Stimulated activated CD4-positive, alpha-beta T cell treated with anti-CD3 and anti-CD28 coated beads, Interleukin-15, amount 100 ng/mL, for 24 hours (primary cell): ENCODE measurements at regions not wholly inside any gene's neighbourhood (a gene's known extent, or its start where the extent isn't known, plus 50 kb on each side); places are given as distances from the start of the nearest gene placed in this dataset.
"Not testable (repeated sequence)": the region's sequence is repeated elsewhere in the genome, so short reads cannot be mapped to it uniquely, and the experiment has no call there.

Experiments used
- DNase-seq: peaks from one replicate; pipeline ENCODE4 v3.0.0-alpha.2; 2020

DNA sequence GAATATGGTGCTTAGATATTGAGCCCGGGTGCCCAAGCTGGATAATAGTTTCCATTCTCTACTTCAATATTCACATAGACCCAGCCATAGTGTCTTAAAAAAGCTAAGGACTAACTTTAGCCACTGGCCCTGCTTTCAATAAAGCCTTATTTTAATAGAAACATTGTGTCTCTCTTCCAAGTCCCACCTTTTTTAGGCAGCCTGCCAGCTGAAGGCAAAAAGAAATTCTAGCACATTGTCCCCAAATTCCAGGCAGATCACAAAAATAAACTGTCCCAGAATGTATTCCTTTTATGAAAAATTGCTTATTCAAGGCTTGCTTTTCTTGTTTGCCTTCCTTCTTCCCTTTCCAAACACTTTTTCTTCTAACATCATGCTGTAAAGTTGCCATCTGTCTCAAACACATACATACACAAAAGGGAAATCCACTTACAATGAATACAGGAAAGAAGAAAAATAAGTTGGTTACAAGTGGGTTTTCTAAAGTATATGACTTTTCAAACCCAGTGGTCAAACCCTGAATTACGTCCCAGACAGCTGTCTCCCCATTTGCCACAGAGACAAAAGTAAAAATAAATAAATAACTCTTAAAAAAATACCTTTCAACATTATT lies 778.5 kb downstream of the BCL11A start:
- DNase-seq: no peak

GRCh38 chr2:59770651-59771050 lies 782.8 kb downstream of the BCL11A start:
- DNase-seq: no peak

GRCh38 chr2:59761966-59762365 lies 791.5 kb downstream of the BCL11A start:
- no peak for DNase-seq

DNA sequence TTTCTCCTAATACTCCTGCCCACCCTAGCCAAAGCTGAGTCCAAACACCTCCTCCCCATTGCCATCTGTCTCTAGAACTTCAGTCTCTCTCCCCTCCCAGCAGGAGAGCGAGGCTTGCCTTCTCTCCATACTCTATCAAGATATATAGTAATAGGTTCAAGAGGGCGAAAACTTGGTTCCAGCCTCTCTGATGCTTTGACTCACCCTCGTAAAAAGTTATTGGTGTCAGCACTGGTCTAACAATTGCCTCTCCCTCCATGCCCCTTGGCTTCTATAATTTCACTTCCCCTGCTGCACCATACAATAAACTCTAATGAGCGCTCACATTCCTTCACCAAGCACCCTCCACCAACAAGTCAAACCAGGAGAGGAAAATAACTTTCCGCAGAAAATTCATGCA lies 797.3 kb downstream of the BCL11A start:
- DNase-seq: no peak

DNA sequence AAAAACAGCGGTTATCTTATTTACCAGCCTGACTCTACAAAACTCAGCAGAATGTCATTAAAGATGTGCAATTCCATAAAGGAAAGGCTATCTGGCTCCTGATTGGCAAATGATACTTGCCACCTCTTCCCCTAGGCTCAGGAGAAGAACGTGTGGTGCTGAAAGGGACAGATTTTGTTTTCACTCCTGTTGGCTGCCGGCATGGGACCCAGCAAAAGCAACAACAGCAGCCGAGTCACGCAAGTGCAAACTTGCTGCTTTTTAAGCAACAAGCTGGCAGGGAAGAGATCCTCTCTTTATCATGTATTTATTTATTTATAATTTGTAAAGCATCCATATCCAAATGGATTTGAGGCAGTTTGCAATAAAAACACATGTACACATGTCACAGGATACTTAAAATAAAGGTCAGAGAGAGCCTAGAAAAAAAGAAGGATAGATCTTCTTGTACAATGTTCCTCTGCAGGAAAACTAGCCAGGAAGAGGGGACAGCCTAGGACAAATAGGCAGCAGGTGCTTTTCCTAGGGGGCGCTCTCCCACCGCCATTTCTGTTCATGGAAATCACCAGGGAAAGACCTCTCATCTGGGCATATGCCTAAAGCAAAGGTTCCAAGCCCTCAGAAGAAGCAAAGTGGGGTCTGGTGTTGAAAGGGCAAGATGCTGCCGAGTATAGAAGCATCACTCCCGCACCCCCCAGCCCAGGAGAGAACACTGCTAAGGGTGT lies 799.3 kb downstream of the BCL11A start:
- DNase-seq: no peak

DNA sequence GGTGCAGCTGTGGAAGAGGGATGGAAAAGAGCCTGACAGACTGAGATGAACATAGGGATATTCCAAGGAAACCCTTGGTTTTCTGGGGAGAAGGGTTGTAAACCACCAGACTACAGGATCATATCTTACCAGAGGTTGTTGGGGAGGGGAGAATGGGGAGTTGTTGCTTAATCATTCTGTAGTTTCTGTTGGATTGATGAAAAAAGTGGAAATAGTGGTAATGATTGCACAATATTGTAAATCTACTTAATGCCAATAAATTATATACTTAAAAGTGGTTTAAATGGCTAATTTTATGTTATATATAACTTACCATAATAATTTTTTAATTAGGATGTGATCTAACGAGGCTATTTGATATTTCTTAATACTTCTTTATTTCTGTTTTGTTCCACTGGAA lies 800.9 kb downstream of the BCL11A start:
- DNase-seq: no peak

GRCh38 chr2:59752071-59752470 lies 801.4 kb downstream of the BCL11A start:
- no peak for DNase-seq

DNA sequence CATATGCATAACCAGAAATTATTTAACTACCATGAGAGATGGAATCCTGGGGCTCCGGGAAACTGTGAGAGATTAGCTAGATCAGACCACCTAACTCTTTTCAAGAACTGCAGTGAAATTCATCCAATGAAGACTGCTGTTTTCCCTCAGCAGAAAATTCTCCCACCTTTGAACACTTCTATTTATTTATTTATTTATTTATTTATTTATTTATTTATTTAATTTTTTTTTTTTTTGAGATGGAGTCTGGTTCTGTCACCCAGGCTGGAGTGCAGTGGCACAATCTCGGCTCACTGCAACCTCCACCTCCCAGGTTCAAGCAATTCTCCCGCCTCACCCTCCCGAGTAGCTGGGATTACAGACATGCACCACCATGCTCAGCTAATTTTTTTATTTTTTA lies 802.2 kb downstream of the BCL11A start:
- not testable (repeated sequence) for DNase-seq

GRCh38 chr2:59746291-59746690 lies 807.2 kb downstream of the BCL11A start:
- no peak for DNase-seq

- DNase-seq: no peak
These were observed 808.4 kb downstream of the BCL11A start for GRCh38 chr2:59745085-59745484.

DNA sequence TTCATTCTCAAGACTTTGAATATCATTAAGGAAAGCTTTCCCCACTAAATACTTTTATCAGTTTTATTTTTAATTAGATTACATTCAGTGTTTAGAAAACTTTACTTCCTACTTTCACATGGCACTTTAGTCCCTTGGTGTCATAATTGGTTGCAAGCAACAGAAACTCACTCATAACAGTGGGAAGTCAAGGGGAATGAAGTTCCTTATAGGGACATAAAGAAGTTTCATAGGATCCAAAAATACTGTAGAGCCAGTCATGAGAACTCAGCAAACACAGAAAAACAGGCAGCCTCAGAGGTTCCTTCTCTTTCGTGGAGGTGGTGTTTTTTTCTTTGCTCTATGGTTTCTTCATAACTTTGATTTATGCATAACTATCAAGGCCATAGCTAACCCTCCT lies 809.0 kb downstream of the BCL11A start:
- DNase-seq: no peak

GRCh38 chr2:59741840-59742239 lies 811.6 kb downstream of the BCL11A start:
- DNase-seq: no peak

- DNase-seq: no peak
These were observed 814.3 kb downstream of the BCL11A start for GRCh38 chr2:59739166-59739565.

DNA sequence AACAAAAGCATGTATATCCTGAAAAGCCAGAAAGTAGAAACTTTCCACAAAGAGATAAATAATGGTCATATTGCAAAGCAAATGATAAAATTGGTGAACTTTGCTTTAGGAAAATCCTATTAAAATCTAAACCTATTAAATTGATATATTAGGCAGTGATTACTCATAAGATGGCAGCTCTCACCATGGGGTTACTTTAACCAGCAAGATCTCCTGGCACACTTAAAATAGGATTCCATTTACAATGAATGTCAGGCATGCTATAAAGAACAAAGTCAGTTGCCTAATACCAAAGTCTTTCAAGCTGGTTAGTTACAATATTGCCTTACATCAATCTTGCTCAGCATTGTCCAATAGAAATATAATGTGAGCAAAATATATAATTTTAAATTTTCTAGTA lies 816.2 kb downstream of the BCL11A start:
- no peak for DNase-seq

GRCh38 chr2:59734743-59735142 lies 818.7 kb downstream of the BCL11A start:
- no peak for DNase-seq

DNA sequence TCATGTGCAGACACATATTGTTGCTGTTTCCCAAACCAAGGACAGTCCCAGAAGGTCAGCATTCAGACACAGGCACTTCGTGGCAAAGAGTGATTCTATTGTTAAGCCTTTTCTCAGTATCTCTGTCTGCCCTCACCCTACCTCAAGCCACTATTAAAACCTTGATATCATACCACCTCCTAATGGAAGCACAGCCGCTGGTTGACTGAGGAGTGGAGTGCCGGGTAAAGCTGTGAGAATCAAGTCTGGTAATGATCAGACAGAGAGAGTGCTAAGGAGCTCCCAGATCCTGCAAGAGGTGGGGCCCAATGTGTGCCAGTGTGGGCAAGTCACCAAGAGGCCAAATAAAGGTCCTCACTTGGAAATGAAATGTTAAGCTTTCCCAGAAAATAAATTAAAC lies 819.5 kb downstream of the BCL11A start:
- DNase-seq: no peak

- no peak for DNase-seq
These were observed 819.9 kb downstream of the BCL11A start for GRCh38 chr2:59733567-59733930.

GRCh38 chr2:59732871-59733566 lies 820.4 kb downstream of the BCL11A start:
- no peak for DNase-seq

DNA sequence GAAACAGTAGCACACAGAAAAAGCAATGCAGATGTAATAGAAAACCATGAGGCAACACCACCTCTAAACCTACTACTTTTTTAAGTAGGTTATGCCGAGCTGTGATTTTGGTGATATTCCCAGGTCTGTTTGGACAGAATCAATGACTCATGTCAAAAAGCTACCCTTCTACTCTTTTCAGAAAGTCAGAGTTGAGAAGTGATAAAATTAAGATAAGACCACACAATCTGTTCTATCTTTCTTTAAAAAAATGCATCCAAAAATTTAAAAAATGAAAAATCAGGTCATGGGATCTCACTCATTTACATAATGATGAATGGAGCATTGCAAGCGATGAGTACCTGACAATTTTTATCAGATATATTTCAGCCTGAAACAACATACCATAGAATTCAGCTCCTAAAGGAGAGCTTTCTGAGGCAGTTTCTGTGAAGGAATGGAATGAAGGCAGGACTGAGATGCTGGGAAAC lies 826.3 kb downstream of the BCL11A start:
- no peak for DNase-seq

GRCh38 chr2:59726228-59727120 lies 827.0 kb downstream of the BCL11A start:
- no peak for DNase-seq

- no peak for DNase-seq
These were observed 828.7 kb downstream of the BCL11A start for GRCh38 chr2:59724746-59725145.

GRCh38 chr2:59720296-59720866 lies 833.1 kb downstream of the BCL11A start:
- no peak for DNase-seq

DNA sequence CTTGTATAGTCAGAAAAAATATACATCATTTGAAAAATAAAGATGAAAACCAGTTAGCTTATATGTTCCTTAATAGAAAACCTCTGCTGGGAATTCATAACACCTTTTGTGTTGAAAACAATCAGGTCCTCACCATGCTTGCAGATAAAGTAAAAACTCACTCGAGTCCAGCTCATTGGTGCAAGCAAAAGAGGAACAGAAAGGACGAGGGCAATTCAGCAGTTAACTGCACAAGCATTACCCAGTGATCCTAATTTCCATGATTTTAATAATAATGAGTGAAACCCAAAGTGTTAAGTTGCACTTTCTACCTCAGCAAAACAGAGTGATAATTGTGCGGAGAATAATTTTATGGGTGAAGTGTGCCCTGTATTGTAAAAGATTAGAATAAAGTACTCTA lies 839.9 kb downstream of the BCL11A start:
- DNase-seq: no peak
